ENCODE measurements at regions not wholly inside any gene's neighbourhood (a gene's known extent, or its start where the extent isn't known, plus 50 kb on each side); places are given as distances from the start of the nearest gene placed in this dataset.

DNA sequence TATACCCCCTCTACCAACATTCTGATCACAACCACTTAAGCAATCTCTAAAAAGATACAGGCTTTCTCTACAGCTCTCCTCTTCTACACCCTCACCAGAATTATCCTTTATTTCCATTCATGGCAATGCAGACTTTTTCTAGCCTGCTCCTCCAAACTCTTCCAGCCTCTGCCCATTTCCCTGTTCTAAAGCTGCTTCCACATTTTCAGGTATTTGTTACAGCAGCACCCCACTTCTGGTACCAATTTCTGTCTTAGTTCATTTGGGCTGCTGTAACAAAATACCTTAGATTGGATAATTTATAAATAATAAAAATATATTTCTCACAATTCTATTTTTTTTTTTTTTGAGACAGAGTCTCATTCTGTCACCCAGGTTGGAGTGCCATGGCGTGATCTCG, 53.0 kb upstream of the DNAH5 start:
- FAIRE-seq (no peak), DNase-seq (no peak), ATAC-seq (no peak)
- intact Hi-C loops (cut with DNase I), result no loop called here
- H3K27me3 ChIP-seq, result no peaks in the 10 kb centered on the region
- H3K9me3 ChIP-seq, result no peaks in the 10 kb centered on the region
- TF ChIP-seq, protein P1, sequence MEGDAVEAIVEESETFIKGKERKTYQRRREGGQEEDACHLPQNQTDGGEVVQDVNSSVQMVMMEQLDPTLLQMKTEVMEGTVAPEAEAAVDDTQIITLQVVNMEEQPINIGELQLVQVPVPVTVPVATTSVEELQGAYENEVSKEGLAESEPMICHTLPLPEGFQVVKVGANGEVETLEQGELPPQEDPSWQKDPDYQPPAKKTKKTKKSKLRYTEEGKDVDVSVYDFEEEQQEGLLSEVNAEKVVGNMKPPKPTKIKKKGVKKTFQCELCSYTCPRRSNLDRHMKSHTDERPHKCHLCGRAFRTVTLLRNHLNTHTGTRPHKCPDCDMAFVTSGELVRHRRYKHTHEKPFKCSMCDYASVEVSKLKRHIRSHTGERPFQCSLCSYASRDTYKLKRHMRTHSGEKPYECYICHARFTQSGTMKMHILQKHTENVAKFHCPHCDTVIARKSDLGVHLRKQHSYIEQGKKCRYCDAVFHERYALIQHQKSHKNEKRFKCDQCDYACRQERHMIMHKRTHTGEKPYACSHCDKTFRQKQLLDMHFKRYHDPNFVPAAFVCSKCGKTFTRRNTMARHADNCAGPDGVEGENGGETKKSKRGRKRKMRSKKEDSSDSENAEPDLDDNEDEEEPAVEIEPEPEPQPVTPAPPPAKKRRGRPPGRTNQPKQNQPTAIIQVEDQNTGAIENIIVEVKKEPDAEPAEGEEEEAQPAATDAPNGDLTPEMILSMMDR (IDR thresholded peaks at IDR 0.05), result no peak
- no peak overlapping the region for H3K27ac ChIP-seq
- H3K36me3 ChIP-seq, result no peaks in the 10 kb centered on the region
- H3K4me1 ChIP-seq, result no peaks in the 10 kb centered on the region
- no peak overlapping the region for H3K4me3 ChIP-seq
- 96 to 100% methylated on average over 2 of the region's 2 CpGs for WGBS, 2 donors

DNA sequence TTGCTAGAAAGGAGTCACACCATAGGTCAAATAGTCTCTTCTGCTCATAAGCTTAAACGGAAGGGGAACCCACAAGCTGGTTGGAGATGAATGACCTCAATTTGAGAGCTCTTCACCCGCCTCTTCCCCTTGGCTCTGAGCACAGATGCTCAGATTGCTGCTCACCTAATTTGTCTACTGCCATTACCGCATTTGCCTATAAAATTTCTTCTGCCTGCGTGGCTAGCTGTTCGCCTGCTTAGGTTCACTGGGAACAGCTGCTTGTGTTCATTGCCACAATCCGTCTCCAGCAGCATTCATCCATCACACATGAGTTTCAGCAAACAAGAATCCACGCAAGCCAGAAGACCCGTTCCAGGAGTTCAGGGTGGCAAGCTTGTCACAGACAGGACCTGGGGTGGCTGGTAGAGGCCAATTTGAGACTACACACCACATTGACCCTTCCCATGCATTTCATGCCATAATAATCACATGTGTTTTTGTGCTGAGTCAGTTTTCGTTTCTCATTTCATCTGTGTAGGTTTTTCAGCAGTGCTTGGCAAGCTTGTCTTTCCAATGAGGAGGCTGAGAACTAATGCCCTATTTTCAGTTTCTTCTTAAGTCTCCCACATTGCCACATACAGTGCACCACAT, 50.2 kb upstream of the DNAH5 start:
- FAIRE-seq (no peak), DNase-seq (no peak), ATAC-seq (peak in 3 of 4 donors; percentile 16 to 75 (median 73))
- 49 to 53% methylated on average over 9 of the region's 9 CpGs for WGBS, 2 donors
- intact Hi-C loops (cut with DNase I), result no loop called here
- Histone ChIP-seq H3K27me3 (no peaks in the 10 kb centered on the region), H3K4me1 (no peaks in the 10 kb centered on the region), H3K27ac (no peak overlapping the region), H3K36me3 (no peaks in the 10 kb centered on the region), H3K4me3 (no peak overlapping the region), H3K9me3 (no peaks in the 10 kb centered on the region)
- TF ChIP-seq, protein P1 (IDR thresholded peaks at IDR 0.05), result no peak
